ENCODE measurements at regions not wholly inside any gene's neighbourhood (a gene's known extent, or its start where the extent isn't known, plus 50 kb on each side); places are given as distances from the start of the nearest gene placed in this dataset.
"Not testable (repeated sequence)": the region's sequence is repeated elsewhere in the genome, so short reads cannot be mapped to it uniquely, and the experiment has no call there.

GRCh38 chrX:110965409-110966090, 130.4 kb upstream of the PAK3 start:
- no peak for DNase-seq (ENCODE audit: low read depth, low spot score)

GRCh38 chrX:110964786-110965185, 131.2 kb upstream of the PAK3 start:
- DNase-seq (ENCODE audit: low read depth, low spot score), result no peak

- no peak for DNase-seq (ENCODE audit: low read depth, low spot score)
These were observed 133.5 kb upstream of the PAK3 start for GRCh38 chrX:110962451-110962850.

- DNase-seq (ENCODE audit: low read depth, low spot score), result no peak
These were observed 140.3 kb upstream of the PAK3 start for GRCh38 chrX:110955706-110956105.

GRCh38 chrX:110954428-110955100, 141.4 kb upstream of the PAK3 start:
- no peak for DNase-seq (ENCODE audit: low read depth, low spot score)

GRCh38 chrX:110951472-110952269, 144.3 kb upstream of the PAK3 start:
- no peak for DNase-seq (ENCODE audit: low read depth, low spot score)

GRCh38 chrX:110944751-110945675, 149.4 kb upstream of the CHRDL1 start:
- DNase-seq (ENCODE audit: low read depth, low spot score), result no peak

- no peak for DNase-seq (ENCODE audit: low read depth, low spot score)
These were observed 148.7 kb upstream of the CHRDL1 start for GRCh38 chrX:110944311-110944750.

GRCh38 chrX:110941906-110942305, 146.3 kb upstream of the CHRDL1 start:
- DNase-seq (ENCODE audit: low read depth, low spot score), result no peak

GRCh38 chrX:110938977-110939732, 143.5 kb upstream of the CHRDL1 start:
- DNase-seq (ENCODE audit: low read depth, low spot score), result no peak

- DNase-seq (ENCODE audit: low read depth, low spot score), result no peak
These were observed 129.3 kb upstream of the CHRDL1 start for GRCh38 chrX:110924871-110925270.

GRCh38 chrX:110920991-110921390, 125.4 kb upstream of the CHRDL1 start:
- no peak for DNase-seq (ENCODE audit: low read depth, low spot score)

GRCh38 chrX:110915570-110915969, 120.0 kb upstream of the CHRDL1 start:
- no peak for DNase-seq (ENCODE audit: low read depth, low spot score)

GRCh38 chrX:110915111-110915510, 119.5 kb upstream of the CHRDL1 start:
- DNase-seq (ENCODE audit: low read depth, low spot score), result no peak

GRCh38 chrX:110914281-110914680, 118.7 kb upstream of the CHRDL1 start:
- no peak for DNase-seq (ENCODE audit: low read depth, low spot score)

- not testable (repeated sequence) for DNase-seq (ENCODE audit: low read depth, low spot score)
These were observed 109.1 kb upstream of the CHRDL1 start for GRCh38 chrX:110904747-110905146.

- no peak for DNase-seq (ENCODE audit: low read depth, low spot score)
These were observed 86.4 kb upstream of the CHRDL1 start for GRCh38 chrX:110881971-110882370.

GRCh38 chrX:110877326-110877725, 81.7 kb upstream of the CHRDL1 start:
- DNase-seq (ENCODE audit: low read depth, low spot score), result no peak

GRCh38 chrX:110871839-110872238, 76.2 kb upstream of the CHRDL1 start:
- DNase-seq (ENCODE audit: low read depth, low spot score), result no peak

- no peak for DNase-seq (ENCODE audit: low read depth, low spot score)
These were observed 70.8 kb upstream of the CHRDL1 start for GRCh38 chrX:110866421-110866820.
